HG02943 (cell line): ENCODE measurements at regions not wholly inside any gene's neighbourhood (a gene's known extent, or its start where the extent isn't known, plus 50 kb on each side); places are given as distances from the start of the nearest gene placed in this dataset.
"Not testable (repeated sequence)": the region's sequence is repeated elsewhere in the genome, so short reads cannot be mapped to it uniquely, and the experiment has no call there.

ENCODE experiments used
- ATAC-seq: cut with Tn5 transposase; IDR thresholded peaks from one replicate; pipeline ENCODE4 v1.9.1; 2021; ENCODE audit warnings: mild to moderate bottlenecking, low read depth, moderate library complexity; ENCODE audit not compliant: unreplicated experiment

- ATAC-seq = no peak
These were observed 127.3 kb upstream of the FAM98A start for GRCh38 chr2:33726415-33726814.

DNA sequence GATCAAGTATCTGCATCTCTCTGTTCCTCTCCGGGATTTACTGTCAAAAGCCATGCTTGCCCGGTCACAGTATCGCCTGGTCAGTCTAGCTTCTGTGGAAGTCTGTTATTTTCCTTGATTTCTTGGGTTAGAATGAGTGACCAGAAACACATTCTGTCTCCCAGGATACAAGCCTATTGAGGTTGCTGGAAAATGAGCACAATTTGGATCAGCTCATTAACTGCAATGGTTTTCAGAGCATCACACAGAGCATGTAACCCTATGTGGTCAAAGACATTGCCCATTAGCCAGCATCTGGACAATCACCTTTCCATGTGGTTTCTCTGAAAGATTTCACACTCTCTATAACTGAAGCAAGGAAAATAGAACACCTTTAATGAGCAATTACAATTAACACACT lies 124.2 kb upstream of the FAM98A start:
- no peak for ATAC-seq

GRCh38 chr2:33719067-33719466 lies 120.0 kb upstream of the FAM98A start:
- no peak for ATAC-seq

DNA sequence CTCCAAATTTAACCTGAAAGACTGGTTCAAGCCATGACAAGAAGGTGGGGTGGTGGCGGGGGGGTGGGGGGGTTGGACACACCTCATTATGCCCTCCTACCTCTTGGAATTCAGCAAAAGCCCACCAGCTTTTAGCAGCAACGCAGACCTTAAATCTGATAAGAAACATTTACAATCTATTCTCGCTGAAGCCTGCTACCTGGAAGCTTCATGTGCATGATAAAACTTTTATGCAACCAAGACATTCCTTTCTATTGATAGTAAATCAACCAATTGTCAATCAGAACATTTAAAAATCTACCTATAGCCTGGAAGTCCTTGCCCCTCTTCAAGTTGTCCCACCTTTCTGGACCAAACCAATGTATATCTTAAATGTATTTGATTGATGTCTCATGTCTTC lies 113.6 kb upstream of the FAM98A start:
- no peak for ATAC-seq

GRCh38 chr2:33709951-33710350 lies 110.9 kb upstream of the FAM98A start:
- ATAC-seq = no peak

GRCh38 chr2:33707312-33707711 lies 108.2 kb upstream of the FAM98A start:
- ATAC-seq = no peak

GRCh38 chr2:33706410-33706809 lies 107.3 kb upstream of the FAM98A start:
- ATAC-seq = no peak

- no peak for ATAC-seq
These were observed 105.3 kb upstream of the FAM98A start for GRCh38 chr2:33704406-33704855.

- ATAC-seq = no peak
These were observed 97.1 kb upstream of the FAM98A start for GRCh38 chr2:33696234-33696633.

DNA sequence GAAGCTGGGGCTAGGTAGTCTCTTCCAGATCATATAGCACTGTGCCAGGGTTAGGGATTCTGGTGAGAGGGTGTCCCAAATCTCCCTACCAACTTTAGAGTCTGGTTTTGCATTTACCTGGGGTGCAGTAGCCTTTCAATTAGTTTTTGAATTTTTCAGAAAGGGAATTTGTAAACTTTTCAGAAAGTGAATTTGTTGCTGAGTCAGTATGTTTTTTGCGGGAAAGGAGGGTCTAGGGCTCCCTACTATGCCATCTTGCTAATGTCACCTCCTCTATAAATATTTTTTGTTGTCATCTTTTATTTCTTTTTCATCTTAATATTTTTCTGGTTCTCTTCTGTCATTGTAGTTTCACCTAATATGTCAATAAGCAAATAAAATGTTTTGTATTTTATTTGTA lies 95.8 kb upstream of the FAM98A start:
- no peak for ATAC-seq

DNA sequence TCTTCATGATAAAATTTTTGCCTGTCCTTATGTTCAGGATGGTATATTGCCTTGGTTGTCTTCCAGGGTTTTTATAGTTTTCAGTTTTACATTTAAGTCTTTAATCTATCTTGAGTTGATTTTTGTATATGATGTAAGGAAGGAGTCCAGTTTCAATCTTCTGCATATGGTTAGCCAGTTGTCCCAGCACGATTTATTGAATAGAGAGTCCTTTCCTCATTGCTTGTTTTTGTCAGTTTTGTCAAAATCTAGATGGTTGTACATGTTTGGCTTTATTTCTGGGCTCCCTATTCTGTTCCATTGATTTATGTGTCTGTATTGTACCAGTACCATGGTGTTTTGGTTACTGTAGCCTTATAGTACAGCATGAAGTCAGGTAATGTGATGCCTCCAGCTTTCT lies 91.6 kb upstream of the FAM98A start:
- not testable (repeated sequence) for ATAC-seq

DNA sequence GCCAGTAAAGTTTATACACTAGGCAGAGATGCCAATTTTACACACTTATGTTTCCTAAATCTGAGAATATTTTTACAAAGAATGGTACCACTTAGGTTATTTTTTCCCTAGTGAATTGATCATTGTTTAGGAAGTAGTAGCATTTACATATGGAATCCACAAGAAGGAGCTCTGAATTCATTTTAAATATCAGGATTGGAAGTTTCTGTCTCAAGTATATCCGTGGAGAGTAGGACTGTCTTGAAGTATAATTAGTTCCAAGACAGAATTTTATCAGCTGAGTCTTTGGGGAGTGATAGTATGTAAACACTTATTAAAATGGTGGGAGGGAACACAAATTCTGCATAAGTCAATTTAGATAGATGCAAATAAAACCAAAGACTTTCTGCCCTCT lies 82.3 kb upstream of the FAM98A start:
- no peak for ATAC-seq

DNA sequence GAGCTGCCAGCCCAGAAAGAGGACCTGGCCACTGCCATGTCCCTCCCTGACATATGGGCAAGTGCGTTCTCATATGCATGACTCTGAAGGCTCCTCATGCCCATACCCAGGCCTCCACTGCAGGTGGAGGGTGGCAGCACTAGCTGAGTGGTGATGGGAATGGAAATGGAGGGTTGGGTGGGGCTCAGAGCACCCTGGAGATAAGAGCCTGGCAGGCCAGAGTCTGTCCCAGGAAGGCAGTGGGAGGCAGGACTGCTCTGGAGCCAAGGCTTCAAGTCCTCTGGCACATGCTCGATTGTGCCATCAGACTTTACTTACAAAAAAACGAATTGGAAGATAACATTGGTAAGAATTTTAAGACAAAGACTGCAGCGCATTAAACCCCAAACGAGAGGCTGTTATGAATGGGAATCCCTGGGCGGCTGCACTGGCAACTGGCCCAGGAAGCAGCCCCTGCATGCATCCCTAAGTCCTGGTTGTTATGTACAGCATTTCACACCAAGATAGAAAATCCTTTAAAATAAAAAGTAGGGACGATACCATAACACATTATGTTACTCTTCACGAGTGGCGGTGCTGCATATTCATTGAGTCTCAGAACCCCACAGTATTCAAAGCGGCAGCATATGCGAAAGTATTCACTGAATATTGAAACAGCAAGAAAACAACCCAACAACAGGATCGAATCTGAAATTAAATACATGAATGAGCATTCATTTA lies 81.7 kb upstream of the FAM98A start:
- ATAC-seq = no peak

DNA sequence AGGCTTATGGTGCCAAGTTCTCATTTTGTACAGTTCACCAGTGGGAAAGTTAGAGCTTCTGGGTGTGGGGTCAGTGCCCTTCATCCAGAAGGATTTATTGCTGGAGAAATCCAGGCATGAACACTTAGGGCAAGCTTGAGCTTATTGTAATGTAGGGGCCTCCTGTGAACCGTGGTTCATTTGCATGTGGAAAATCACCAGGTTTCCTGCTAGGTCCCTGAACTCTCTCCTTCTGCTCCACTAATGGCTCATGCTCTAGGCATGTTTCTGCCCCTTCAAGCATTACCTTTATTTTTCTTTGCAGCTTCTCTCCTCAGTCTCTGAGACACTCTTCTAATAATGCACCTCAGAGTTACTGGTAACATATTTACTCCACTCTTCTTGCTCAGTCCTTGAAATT lies 79.3 kb upstream of the FAM98A start:
- no peak for ATAC-seq

- ATAC-seq = no peak
These were observed 74.8 kb upstream of the FAM98A start for GRCh38 chr2:33673937-33674336.

GRCh38 chr2:33672896-33673295 lies 73.8 kb upstream of the FAM98A start:
- ATAC-seq = no peak

- no peak for ATAC-seq
These were observed 73.3 kb upstream of the FAM98A start for GRCh38 chr2:33672389-33672788.

- ATAC-seq = no peak
These were observed 72.1 kb upstream of the FAM98A start for GRCh38 chr2:33671198-33671597.

GRCh38 chr2:33670392-33670937 lies 71.4 kb upstream of the FAM98A start:
- no peak for ATAC-seq

GRCh38 chr2:33666879-33667278 lies 67.8 kb upstream of the FAM98A start:
- no peak for ATAC-seq

- no peak for ATAC-seq
These were observed 65.9 kb upstream of the FAM98A start for GRCh38 chr2:33665039-33665438.

DNA sequence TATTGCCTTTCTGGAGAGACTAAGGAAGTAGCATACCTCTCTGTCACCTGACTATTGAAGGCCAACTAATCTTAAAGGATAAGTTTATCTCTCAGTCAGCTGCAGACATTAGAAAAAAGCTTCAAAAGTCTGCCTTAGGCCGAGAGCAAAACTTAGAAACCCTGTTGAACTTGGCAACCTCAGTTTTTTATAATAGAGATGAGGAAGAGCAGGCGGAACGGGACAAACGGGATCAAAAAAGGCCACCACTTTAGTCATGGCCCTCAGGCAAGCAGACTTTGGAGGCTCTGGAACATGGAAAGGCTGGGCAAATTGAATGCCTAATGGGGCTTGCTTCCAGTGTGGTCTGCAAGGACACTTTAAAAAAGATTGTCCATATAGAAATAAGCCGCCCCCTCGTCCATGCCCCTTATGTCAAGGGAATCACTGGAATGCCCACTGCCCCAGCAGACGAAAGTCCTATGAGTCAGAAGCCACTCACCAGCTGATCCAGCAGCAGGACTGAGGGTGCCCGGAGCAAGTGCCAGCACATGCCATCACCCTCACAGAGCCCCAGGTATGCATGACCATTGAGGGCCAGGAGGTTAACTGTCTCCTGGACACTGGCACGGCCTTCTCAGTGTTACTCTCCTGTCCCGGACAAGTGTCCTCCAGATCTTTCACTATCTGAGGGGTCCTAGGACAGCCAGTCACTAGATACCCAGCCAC lies 61.5 kb upstream of the FAM98A start:
- ATAC-seq = no peak
